ENCODE measurements at regions not wholly inside any gene's neighbourhood (a gene's known extent, or its start where the extent isn't known, plus 50 kb on each side); places are given as distances from the start of the nearest gene placed in this dataset.

DNA sequence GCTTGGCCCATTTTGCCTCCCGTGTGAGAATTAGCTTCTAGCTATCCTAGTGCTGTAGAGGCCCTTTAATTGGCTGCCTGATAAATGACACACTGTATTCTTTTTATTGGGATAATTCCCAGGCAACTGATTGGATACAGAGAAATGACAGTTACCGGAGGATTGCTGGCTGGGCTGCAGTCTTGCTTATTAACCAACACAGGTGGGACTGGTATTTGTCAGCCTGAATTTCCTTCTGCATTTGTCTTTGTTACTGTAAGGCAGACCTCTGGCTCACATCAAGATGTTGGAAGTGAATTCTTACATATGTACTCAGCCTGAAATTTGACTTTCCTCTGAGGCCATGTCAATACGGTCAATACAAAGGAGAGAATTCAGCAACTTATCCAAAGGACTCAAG, 650.8 kb upstream of the SOX9 start:
- no peak for DNase-seq (ENCODE audit: low read depth)
- no peak overlapping the region for H3K4me3 ChIP-seq (ENCODE audit: low read depth, low read length)

- peak; percentile 24 for DNase-seq (ENCODE audit: low read depth)
These were observed 647.7 kb upstream of the SOX9 start for GRCh38 chr17:71472809-71473789.

DNA sequence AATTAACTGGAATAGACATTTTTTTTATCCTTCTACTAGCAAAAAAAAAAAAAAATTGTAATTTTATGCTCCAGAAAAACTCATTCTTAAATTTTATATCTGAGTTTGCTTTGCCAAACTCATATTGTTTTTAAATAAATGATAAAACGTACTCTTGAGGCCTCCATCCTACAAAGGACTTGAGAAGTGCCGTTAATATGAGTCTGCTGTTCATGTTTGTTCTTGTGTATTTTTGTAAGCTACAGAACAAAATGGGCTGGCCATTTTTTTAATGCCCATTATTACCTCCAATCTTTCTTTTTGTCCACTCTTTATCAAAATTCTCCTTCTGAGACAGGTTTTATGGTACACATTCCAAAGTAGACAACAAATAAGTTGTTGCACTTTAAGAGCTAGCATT, 643.5 kb upstream of the SOX9 start:
- DNase-seq (ENCODE audit: low read depth): no peak
- no peak overlapping the region for H3K4me3 ChIP-seq (ENCODE audit: low read depth, low read length)

More at GRCh38 chr17:71472809-71473789, 647.7 kb upstream of the SOX9 start:
- H3K4me3 ChIP-seq (ENCODE audit: low read depth, low read length): no peak overlapping the region

DNA sequence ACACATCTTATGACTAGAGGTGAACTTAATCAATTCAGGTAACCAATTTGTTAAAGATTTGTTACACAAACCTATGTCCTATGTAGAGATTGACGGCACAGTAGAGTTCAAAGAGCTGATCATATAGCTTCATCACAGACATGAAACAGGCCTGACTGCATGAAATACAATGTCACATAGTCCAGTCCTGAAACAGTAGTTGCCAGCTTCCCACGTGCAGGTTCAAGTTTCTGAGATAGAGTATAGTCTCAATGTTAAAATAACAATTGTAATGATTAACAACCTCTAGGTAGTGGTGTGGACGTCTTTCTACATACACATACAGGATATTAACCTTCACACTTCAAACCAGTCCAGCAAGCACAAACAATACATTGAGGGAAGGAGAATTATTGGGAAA, 640.7 kb upstream of the SOX9 start:
- no peak for DNase-seq (ENCODE audit: low read depth)
- H3K4me3 ChIP-seq (ENCODE audit: low read depth, low read length): no peak overlapping the region

DNA sequence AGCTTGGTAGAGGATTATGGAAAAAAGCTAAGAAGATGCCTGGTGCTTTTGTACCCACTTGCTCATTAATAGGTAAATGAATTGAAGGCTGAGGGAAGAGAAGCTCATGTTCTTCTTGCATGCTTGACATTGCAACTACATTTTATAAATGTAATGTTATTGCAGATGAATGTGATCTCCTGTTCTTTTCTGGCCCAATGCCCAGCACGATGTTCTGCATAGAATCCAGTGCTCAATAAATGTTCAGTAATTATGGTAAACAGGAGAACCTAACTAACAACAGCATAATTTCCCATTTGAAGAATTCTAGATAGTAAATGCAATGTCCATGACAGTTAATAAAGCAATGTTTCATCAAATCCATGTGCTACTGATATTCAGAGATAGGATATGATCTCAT, 638.2 kb upstream of the SOX9 start:
- no peak overlapping the region for H3K4me3 ChIP-seq (ENCODE audit: low read depth, low read length)
- no peak for DNase-seq (ENCODE audit: low read depth)

DNA sequence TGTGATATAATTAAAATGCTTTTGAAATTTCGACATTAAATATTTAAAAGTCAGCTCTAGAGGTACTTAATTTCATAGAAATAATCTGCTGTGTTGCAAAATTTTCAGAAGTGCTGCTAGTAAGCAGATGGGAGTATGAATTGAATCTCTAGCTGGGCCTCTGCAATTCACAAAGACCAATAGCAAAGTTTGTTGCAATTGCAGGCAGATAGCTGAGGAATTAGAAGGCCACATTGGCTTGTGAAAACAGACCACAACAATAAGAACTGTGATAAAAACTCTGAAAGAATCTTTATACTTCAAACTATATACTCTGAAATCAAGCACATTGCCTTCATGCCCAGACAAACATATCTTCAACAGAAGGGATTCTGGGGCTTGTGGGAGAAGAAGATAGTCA, 636.3 kb upstream of the SOX9 start:
- H3K4me3 ChIP-seq (ENCODE audit: low read depth, low read length): no peak overlapping the region
- DNase-seq (ENCODE audit: low read depth): no peak

GRCh38 chr17:71485426-71485825, 635.4 kb upstream of the SOX9 start:
- H3K4me3 ChIP-seq (ENCODE audit: low read depth, low read length): no peak overlapping the region
- no peak for DNase-seq (ENCODE audit: low read depth)

DNA sequence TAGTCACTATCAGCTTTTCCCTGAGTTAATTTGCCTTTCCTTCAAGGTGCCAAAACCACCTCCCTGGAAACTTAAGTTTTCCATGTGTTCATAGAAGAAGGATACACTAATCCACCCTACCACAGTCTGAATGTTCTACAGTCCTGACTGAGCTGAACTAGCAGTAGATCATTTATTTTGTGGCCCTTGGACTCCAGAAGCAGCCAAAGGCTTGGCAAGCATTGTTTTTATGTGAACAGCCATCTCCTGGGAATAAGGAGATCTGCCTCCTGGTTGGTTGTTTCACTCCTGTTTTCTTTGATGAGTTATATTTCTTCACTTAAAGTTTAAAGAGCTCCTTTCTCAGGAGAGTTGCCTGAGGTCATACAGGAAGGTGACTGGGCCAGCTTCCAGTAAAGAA, 634.6 kb upstream of the SOX9 start:
- no peak overlapping the region for H3K4me3 ChIP-seq (ENCODE audit: low read depth, low read length)
- DNase-seq (ENCODE audit: low read depth): peak; percentile 75

DNA sequence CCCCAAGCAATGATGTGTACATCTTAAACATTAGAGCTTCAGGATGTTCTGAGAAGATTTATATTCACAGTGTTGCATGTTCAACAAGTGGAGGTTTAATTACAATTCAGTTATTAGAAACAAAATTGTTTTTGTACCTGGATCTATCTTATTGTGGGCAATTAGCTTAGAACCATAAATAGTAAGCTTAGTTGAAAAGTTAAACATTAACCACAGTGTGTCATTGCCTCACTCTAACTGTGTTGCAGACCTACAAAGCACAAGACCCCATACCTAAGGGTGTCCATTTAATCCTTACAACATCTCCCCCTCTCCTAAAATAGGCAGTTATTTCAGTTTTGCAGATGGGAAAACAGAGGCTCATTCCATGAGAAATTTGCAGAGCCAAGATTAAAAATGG, 632.0 kb upstream of the SOX9 start:
- no peak overlapping the region for H3K4me3 ChIP-seq (ENCODE audit: low read depth, low read length)
- no peak for DNase-seq (ENCODE audit: low read depth)

- no peak for DNase-seq (ENCODE audit: low read depth)
- H3K4me3 ChIP-seq (ENCODE audit: low read depth, low read length): no peak overlapping the region
These were observed 626.6 kb upstream of the SOX9 start for GRCh38 chr17:71494062-71494855.

- DNase-seq (ENCODE audit: low read depth): no peak
- no peak overlapping the region for H3K4me3 ChIP-seq (ENCODE audit: low read depth, low read length)
These were observed 625.4 kb upstream of the SOX9 start for GRCh38 chr17:71495420-71495819.

DNA sequence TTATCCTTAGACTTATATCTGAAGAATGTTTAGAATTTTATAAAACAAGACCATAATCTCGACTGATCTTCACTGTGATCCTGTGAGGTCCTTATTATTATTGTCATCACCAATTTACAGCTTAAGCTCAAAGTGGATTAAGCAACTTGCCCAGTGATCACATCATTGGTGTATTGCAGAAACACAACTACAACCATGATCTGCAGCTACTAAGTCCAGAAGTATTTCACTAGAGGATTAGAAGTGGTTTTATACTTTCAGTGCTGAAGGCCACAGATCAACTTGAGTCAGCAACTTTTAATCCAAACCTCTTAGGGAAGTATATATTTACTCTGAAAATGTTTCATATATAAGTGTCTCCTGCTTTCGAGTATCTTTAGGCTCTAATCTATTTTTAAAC, 624.3 kb upstream of the SOX9 start:
- DNase-seq (ENCODE audit: low read depth): peak; percentile 51
- no peak overlapping the region for H3K4me3 ChIP-seq (ENCODE audit: low read depth, low read length)

- DNase-seq (ENCODE audit: low read depth): no peak
These were observed 619.9 kb upstream of the SOX9 start for GRCh38 chr17:71500761-71501555.

GRCh38 chr17:71501711-71502110, 619.1 kb upstream of the SOX9 start:
- H3K4me3 ChIP-seq (ENCODE audit: low read depth, low read length): no peak overlapping the region
- no peak for DNase-seq (ENCODE audit: low read depth)

More at GRCh38 chr17:71500761-71501555, 619.9 kb upstream of the SOX9 start:
- H3K4me3 ChIP-seq (ENCODE audit: low read depth, low read length): no peak overlapping the region

- H3K4me3 ChIP-seq (ENCODE audit: low read depth, low read length): no peak overlapping the region
- DNase-seq (ENCODE audit: low read depth): no peak
These were observed 618.4 kb upstream of the SOX9 start for GRCh38 chr17:71502443-71502842.

DNA sequence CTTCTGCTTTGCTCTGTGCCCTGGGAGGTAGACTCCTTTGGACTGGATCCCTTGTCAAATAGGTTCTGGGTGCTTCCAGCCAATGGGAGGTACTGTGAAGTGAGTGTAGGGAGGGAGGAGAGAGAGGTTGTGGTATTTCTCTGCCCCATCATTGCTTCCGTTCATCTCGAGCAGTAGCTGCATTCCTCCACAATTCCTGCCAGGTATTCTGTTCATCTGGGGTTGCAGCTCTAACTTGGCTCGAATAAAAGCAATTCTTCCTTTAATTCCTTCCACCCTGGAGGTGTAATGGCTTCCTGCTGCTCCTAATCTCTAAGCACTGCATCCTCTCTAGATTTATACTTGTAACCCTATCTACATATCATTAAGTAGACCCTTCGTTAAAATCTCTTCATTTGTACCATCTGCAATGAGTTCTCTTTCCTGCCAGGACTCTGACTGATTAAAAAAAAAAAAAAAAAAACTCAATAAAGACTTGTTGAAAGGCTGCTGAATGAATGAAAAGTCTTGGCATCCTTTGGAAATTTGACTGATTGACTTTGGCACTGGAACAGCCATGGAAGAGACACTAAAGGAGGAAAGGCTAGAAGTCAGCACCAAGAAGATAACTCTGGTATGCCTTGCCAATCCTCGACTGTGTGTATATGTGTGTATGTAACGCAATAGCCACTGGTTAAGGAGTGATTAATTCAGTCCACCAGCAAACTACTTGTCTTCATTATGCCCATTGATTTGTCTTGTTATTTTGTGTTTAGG, 616.9 kb upstream of the SOX9 start:
- no peak for DNase-seq (ENCODE audit: low read depth)
- H3K4me3 ChIP-seq (ENCODE audit: low read depth, low read length): no peak overlapping the region

DNA sequence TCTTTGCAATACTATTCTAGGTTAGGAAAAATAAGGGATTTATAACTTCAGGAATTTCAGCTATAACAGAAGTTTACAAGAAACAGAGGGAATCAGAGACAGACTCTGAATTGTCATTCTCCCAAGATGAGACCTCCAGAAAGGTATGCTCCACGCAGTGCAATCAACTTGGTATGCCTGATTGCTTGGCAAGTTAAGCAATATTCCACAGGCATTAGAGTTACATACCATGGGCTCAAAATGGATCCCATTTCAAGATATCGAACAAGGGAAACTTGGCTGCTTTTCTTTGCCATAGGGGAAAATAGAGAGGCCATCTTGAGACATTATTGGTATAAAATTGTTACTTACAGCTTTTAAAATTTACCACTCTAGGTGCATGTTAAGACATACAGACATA, 615.6 kb upstream of the SOX9 start:
- no peak for DNase-seq (ENCODE audit: low read depth)
- no peak overlapping the region for H3K4me3 ChIP-seq (ENCODE audit: low read depth, low read length)

GRCh38 chr17:71505981-71506380, 614.8 kb upstream of the SOX9 start:
- H3K4me3 ChIP-seq (ENCODE audit: low read depth, low read length): no peak overlapping the region
- DNase-seq (ENCODE audit: low read depth): no peak

Measured in skeletal muscle cell (primary cell).